GM06990 (cell line): ENCODE measurements at regions not wholly inside any gene's neighbourhood (a gene's known extent, or its start where the extent isn't known, plus 50 kb on each side); places are given as distances from the start of the nearest gene placed in this dataset.

Source experiments
- DNase-seq: peaks from one replicate; pipeline ENCODE4 v3.0.0-alpha.2; 2011; ENCODE audit not compliant: insufficient read length; ENCODE audit errors: extremely low read depth
- H3K27me3 ChIP-seq: replicated peaks from 2 replicates; pipeline ENCODE4 v1.6.0; 2011; ENCODE audit warnings: low read length; ENCODE audit not compliant: control insufficient read depth, insufficient read depth
- H3K36me3 ChIP-seq: 2 replicates; pipeline ENCODE4 v1.5.1; 2011; ENCODE audit warnings: low read length; ENCODE audit not compliant: control insufficient read depth, insufficient read depth
- H3K4me3 ChIP-seq: replicated peaks from 2 replicates; pipeline ENCODE4 v1.5.1; 2011; ENCODE audit warnings: low read depth, mild to moderate bottlenecking, control low read depth, low read length
- CTCF ChIP-seq: IDR thresholded peaks from 2 replicates; pipeline ENCODE4 v1.5.1; 2011; ENCODE audit warnings: low read length, control low read depth, mild to moderate bottlenecking, inconsistent platforms; ENCODE audit not compliant: insufficient read depth, poor library complexity, severe bottlenecking

DNA sequence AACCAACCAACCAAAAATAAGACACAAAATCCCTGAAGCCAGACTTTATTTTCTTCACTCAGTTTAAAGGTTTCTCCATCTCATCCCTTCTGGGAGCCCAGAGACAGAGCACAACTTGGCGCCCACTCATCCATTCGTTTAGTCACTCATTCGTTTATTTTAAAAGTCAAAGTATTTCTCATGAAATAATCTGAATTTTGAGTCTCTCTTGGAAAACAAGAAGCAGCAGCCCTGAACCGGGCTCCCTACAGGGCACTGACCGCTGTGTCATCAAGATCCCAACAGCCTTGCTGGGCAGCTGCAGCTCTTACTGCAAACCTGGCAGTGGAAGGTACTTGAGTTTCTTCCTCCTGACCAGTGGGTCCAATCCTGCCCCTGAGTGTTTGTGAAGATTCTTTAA lies 171.6 kb downstream of the THBS2 start:
- no peak for DNase-seq
- no peaks in the 10 kb centered on the region for H3K36me3 ChIP-seq
- TF ChIP-seq CTCF, result no peak
- no peaks in the 10 kb centered on the region for H3K27me3 ChIP-seq
- H3K4me3 ChIP-seq, result no peak overlapping the region

DNA sequence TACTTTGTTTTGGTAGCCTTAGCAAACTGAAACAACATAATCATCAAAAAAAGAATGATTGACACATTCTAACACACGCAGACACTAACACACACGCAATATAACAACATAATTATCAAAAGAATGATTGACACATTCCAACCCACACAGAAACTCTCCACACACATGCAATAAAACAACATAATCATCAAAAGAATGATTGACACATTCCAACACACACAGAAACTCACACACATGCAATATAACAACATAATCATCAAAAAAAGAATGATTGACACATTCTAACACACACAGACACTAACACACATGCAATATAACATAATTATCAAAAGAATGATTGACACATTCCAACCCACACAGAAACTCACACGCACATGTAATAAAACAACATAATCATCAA lies 172.4 kb downstream of the THBS2 start:
- H3K4me3 ChIP-seq, result no peak overlapping the region
- TF ChIP-seq CTCF, result no peak
- H3K27me3 ChIP-seq, result no peaks in the 10 kb centered on the region

DNA sequence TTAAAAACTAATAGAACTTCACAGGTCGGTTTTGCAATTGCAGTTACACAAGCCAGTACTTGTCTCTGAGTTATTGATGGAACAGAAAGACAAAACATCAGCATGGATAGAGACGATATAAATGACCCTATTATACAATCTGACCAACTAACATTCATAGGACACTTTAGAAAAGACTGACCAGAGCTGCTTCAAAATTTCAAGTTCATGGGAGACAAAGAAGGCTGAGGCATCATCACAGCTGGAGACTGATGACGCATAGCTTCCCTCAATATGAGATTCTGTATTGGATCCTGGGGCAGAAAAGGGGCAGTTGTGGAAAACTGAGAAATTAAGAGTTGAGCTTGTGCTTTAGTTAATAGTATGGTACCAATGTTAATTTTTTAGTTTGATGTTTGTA lies 174.0 kb downstream of the THBS2 start:
- no peaks in the 10 kb centered on the region for H3K27me3 ChIP-seq
- H3K4me3 ChIP-seq, result no peak overlapping the region
- DNase-seq, result no peak
- no peak for TF ChIP-seq CTCF
- no peaks in the 10 kb centered on the region for H3K36me3 ChIP-seq

More for the DNA sequence above, 172.4 kb downstream of the THBS2 start:
- no peaks in the 10 kb centered on the region for H3K36me3 ChIP-seq
- no peak for DNase-seq

GRCh38 chr6:169078399-169079145 lies 175.1 kb downstream of the THBS2 start:
- Histone ChIP-seq H3K36me3 (no peaks in the 10 kb centered on the region), H3K4me3 (no peak overlapping the region), H3K27me3 (no peaks in the 10 kb centered on the region)
- no peak for DNase-seq
- TF ChIP-seq CTCF, result no peak

- TF ChIP-seq CTCF, result no peak
- no peak overlapping the region for H3K4me3 ChIP-seq
- no peaks in the 10 kb centered on the region for H3K36me3 ChIP-seq
- no peaks in the 10 kb centered on the region for H3K27me3 ChIP-seq
- no peak for DNase-seq
Observed at GRCh38 chr6:169075915-169076654, 177.6 kb downstream of the THBS2 start.
